ENCODE measurements at regions not wholly inside any gene's neighbourhood (a gene's known extent, or its start where the extent isn't known, plus 50 kb on each side); places are given as distances from the start of the nearest gene placed in this dataset.
A peak's percentile ranks its signal among the peaks of the same experiment; 100 is the strongest.

DNA sequence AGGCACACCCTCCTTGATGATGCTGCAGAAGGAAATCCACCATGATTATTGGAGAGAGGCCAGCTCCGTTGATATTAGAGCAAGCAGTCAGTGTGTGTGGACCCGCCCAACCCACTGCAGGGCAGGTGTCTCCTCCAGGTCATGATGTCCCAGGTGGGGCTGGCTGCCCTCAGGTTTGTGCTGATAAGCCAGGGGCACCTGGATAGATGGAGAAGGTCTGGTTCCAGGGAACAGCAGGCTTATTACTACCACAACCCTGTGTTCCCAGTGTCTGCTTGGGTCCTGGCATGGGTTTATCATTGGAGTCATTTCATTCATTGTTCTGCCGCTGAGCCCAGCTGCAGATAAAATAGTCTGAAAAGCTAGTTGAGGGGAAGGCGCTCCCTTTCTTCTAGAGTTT, 181.1 kb upstream of the NECTIN1 start:
- H3F3A ChIP-seq (ENCODE audit: insufficient read depth, low read depth): peaks cover 20% of the 10 kb centered on the region; the same call in 1 of the 2 replicates
- intact Hi-C loops (cut with micrococcal nuclease; ENCODE audit: unreplicated experiment): no loop called here
- no peak overlapping the region for H3K4me3 ChIP-seq
- H3K4me2 ChIP-seq: no peak overlapping the region
- peaks cover 50% of the 10 kb centered on the region for H3K4me1 ChIP-seq (replicated peaks; ENCODE audit: insufficient read depth)
- POLR2A ChIA-PET (ENCODE audit: unreplicated experiment): no interaction called here
- no TSS peak for BruUV-seq (replicated peaks)
- no peaks in the 10 kb centered on the region for H4K20me1 ChIP-seq (ENCODE audit: insufficient read depth)
- H3K79me2 ChIP-seq (ENCODE audit: low read depth): no peaks in the 10 kb centered on the region
- H3K27me3 ChIP-seq (ENCODE audit: insufficient read depth, low read depth): no peaks in the 10 kb centered on the region
- H3K9me2 ChIP-seq (ENCODE audit: insufficient read depth): no peaks in the 10 kb centered on the region
- CTCF ChIA-PET: no interaction called here
- TF ChIP-seq, protein P1, sequence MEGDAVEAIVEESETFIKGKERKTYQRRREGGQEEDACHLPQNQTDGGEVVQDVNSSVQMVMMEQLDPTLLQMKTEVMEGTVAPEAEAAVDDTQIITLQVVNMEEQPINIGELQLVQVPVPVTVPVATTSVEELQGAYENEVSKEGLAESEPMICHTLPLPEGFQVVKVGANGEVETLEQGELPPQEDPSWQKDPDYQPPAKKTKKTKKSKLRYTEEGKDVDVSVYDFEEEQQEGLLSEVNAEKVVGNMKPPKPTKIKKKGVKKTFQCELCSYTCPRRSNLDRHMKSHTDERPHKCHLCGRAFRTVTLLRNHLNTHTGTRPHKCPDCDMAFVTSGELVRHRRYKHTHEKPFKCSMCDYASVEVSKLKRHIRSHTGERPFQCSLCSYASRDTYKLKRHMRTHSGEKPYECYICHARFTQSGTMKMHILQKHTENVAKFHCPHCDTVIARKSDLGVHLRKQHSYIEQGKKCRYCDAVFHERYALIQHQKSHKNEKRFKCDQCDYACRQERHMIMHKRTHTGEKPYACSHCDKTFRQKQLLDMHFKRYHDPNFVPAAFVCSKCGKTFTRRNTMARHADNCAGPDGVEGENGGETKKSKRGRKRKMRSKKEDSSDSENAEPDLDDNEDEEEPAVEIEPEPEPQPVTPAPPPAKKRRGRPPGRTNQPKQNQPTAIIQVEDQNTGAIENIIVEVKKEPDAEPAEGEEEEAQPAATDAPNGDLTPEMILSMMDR (conservative IDR thresholded peaks at IDR 0.05): no peak
- TF ChIP-seq EZH2 (IDR thresholded peaks at IDR 0.05; ENCODE audit: low read depth): no peak
- no peak overlapping the region for H3K27ac ChIP-seq
- H2AFZ ChIP-seq: no peak overlapping the region
- peak in 1 of 2 experiments; percentile 5 for DNase-seq
- H3K36me3 ChIP-seq (ENCODE audit: low read depth): no peaks in the 10 kb centered on the region
- H3K9me3 ChIP-seq (ENCODE audit: insufficient read depth, low read depth): no peaks in the 10 kb centered on the region

DNA sequence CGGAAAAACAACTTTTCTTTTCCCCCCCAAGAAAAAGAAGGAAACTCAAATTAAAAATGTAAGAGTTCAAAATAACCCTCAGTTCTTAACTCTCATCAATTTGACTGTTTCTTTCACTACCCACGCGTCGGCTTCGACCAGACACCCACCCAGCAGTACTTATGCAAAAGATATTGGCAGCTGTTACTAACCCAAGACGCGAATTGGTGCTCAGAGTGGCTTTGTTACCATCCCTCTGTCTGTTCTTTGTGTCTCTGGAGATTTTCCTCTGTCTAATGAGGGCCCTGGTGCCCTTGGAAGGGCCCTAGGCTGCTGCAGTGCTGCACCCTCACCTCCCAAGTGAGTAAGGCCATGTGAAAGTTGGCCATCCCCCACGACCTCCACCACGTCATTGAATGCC, 180.5 kb upstream of the NECTIN1 start:
- ChIA-PET CTCF (no interaction called here), POLR2A (ENCODE audit: unreplicated experiment) (no interaction called here)
- Histone ChIP-seq H2AFZ (no peak overlapping the region), H3K27me3 (ENCODE audit: insufficient read depth, low read depth) (no peaks in the 10 kb centered on the region), H3K27ac (no peak overlapping the region), H3K36me3 (ENCODE audit: low read depth) (no peaks in the 10 kb centered on the region), H3K9me3 (ENCODE audit: insufficient read depth, low read depth) (no peaks in the 10 kb centered on the region), H3K4me2 (no peak overlapping the region), H3K79me2 (ENCODE audit: low read depth) (no peaks in the 10 kb centered on the region), H3K4me1 (replicated peaks; ENCODE audit: insufficient read depth) (peaks cover 56% of the 10 kb centered on the region), H3K9me2 (ENCODE audit: insufficient read depth) (no peaks in the 10 kb centered on the region), H3K4me3 (no peak overlapping the region), H3F3A (ENCODE audit: insufficient read depth, low read depth) (peaks cover 20% of the 10 kb centered on the region; the same call in 1 of the 2 replicates), H4K20me1 (ENCODE audit: insufficient read depth) (no peaks in the 10 kb centered on the region)
- BruUV-seq (replicated peaks): no TSS peak
- intact Hi-C loops (cut with micrococcal nuclease; ENCODE audit: unreplicated experiment): no loop called here
- TF ChIP-seq EZH2 (IDR thresholded peaks at IDR 0.05; ENCODE audit: low read depth): no peak
- TF ChIP-seq, protein P1 (conservative IDR thresholded peaks at IDR 0.05): no peak
- no peak for DNase-seq

DNA sequence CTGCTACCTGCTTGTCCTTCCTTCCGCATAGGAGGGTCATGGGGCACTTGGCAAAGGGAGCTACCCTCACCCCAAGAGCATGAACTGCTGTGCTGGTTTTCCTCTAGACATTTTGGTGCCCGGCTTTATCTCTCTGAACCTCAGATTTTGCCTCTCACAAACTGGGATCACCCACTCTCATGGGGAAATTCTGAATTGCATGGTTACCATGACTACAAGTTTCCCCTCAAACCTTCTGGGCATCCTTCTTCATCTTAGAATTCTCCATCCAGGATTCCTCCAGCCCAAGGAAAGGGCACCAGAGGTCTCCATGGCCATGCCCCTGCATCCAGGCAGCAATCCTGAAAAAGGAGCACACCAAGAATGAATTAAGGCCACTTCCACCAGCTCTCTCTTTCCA, 180.1 kb upstream of the NECTIN1 start:
- no TSS peak for BruUV-seq (replicated peaks)

More for the DNA sequence above, 180.1 kb upstream of the NECTIN1 start:
- Histone ChIP-seq H3K4me3 (no peak overlapping the region), H3K36me3 (ENCODE audit: low read depth) (no peaks in the 10 kb centered on the region), H3F3A (ENCODE audit: insufficient read depth, low read depth) (peaks cover 20% of the 10 kb centered on the region; the same call in 1 of the 2 replicates), H2AFZ (no peak overlapping the region), H3K27ac (no peak overlapping the region), H3K9me2 (ENCODE audit: insufficient read depth) (no peaks in the 10 kb centered on the region), H3K4me1 (replicated peaks; ENCODE audit: insufficient read depth) (peaks cover 56% of the 10 kb centered on the region), H3K9me3 (ENCODE audit: insufficient read depth, low read depth) (no peaks in the 10 kb centered on the region), H3K27me3 (ENCODE audit: insufficient read depth, low read depth) (no peaks in the 10 kb centered on the region), H3K4me2 (peak overlapping the region; percentile 74; the same call in 1 of the 2 replicates), H3K79me2 (ENCODE audit: low read depth) (no peaks in the 10 kb centered on the region), H4K20me1 (ENCODE audit: insufficient read depth) (no peaks in the 10 kb centered on the region)
- intact Hi-C loops (cut with micrococcal nuclease; ENCODE audit: unreplicated experiment): no loop called here
- no peak for DNase-seq
- ChIA-PET POLR2A (ENCODE audit: unreplicated experiment) (no interaction called here), CTCF (no interaction called here)
- TF ChIP-seq EZH2 (IDR thresholded peaks at IDR 0.05; ENCODE audit: low read depth): no peak
- TF ChIP-seq, protein P1 (conservative IDR thresholded peaks at IDR 0.05): no peak
